ENCODE measurements at regions not wholly inside any gene's neighbourhood (a gene's known extent, or its start where the extent isn't known, plus 50 kb on each side); places are given as distances from the start of the nearest gene placed in this dataset.
"Not testable (repeated sequence)": the region's sequence is repeated elsewhere in the genome, so short reads cannot be mapped to it uniquely, and the experiment has no call there.

- Histone ChIP-seq H3K9me3 (no peaks in the 10 kb centered on the region), H3K4me1 (no peaks in the 10 kb centered on the region), H3K27me3 (no peaks in the 10 kb centered on the region), H3K4me3 (no peak overlapping the region), H3K27ac (no peak overlapping the region), H3K36me3 (no peaks in the 10 kb centered on the region), H3K9ac (ENCODE audit: low read depth in 2 of 2, low read length in 2 of 2) (no peak overlapping the region)
- no peak for TF ChIP-seq CTCF (IDR thresholded peaks at IDR 0.05)
- intact Hi-C loops (cut with DNase I), result no loop called here
- DNase-seq, result no peak
These were observed 560.2 kb upstream of the SPRY2 start for GRCh38 chr13:80901111-80901510.

GRCh38 chr13:80900561-80900960, 559.6 kb upstream of the SPRY2 start:
- intact Hi-C loops (cut with DNase I), result no loop called here
- no peak for DNase-seq
- no peaks in the 10 kb centered on the region for H3K4me1 ChIP-seq
- H3K36me3 ChIP-seq, result no peaks in the 10 kb centered on the region
- H3K27ac ChIP-seq, result no peak overlapping the region
- H3K27me3 ChIP-seq, result no peaks in the 10 kb centered on the region
- no peaks in the 10 kb centered on the region for H3K9me3 ChIP-seq
- no peak overlapping the region for H3K9ac ChIP-seq (ENCODE audit: low read depth in 2 of 2, low read length in 2 of 2)
- TF ChIP-seq CTCF (IDR thresholded peaks at IDR 0.05), result no peak
- H3K4me3 ChIP-seq, result no peak overlapping the region

GRCh38 chr13:80897641-80898040, 556.7 kb upstream of the SPRY2 start:
- H3K36me3 ChIP-seq; H3K4me1 ChIP-seq; intact Hi-C loops (cut with DNase I); H3K27me3 ChIP-seq; H3K27ac ChIP-seq; H3K4me3 ChIP-seq; H3K9ac ChIP-seq (ENCODE audit: low read depth in 2 of 2, low read length in 2 of 2); DNase-seq; H3K9me3 ChIP-seq: not testable (repeated sequence)

GRCh38 chr13:80894917-80895316, 554.0 kb upstream of the SPRY2 start:
- Histone ChIP-seq H3K36me3 (no peaks in the 10 kb centered on the region), H3K4me1 (no peaks in the 10 kb centered on the region), H3K9ac (ENCODE audit: low read depth in 2 of 2, low read length in 2 of 2) (no peak overlapping the region), H3K27ac (no peak overlapping the region), H3K9me3 (no peaks in the 10 kb centered on the region), H3K27me3 (no peaks in the 10 kb centered on the region), H3K4me3 (no peak overlapping the region)
- intact Hi-C loops (cut with DNase I), result no loop called here
- DNase-seq, result no peak
- no peak for TF ChIP-seq CTCF (IDR thresholded peaks at IDR 0.05)

- Histone ChIP-seq H3K4me3 (no peak overlapping the region), H3K27ac (no peak overlapping the region), H3K36me3 (no peaks in the 10 kb centered on the region), H3K4me1 (no peaks in the 10 kb centered on the region), H3K9ac (ENCODE audit: low read depth in 2 of 2, low read length in 2 of 2) (no peak overlapping the region), H3K27me3 (no peaks in the 10 kb centered on the region), H3K9me3 (no peaks in the 10 kb centered on the region)
- intact Hi-C loops (cut with DNase I), result no loop called here
- DNase-seq, result no peak
- no peak for TF ChIP-seq CTCF (IDR thresholded peaks at IDR 0.05)
These were observed 548.9 kb upstream of the SPRY2 start for GRCh38 chr13:80889829-80890228.

- DNase-seq, result no peak
- H3K27me3 ChIP-seq, result no peaks in the 10 kb centered on the region
These were observed 547.5 kb upstream of the SPRY2 start for GRCh38 chr13:80888390-80888789.

More at GRCh38 chr13:80888390-80888789, 547.5 kb upstream of the SPRY2 start:
- Histone ChIP-seq H3K9me3 (no peaks in the 10 kb centered on the region), H3K4me3 (no peak overlapping the region), H3K27ac (no peak overlapping the region), H3K36me3 (no peaks in the 10 kb centered on the region), H3K4me1 (no peaks in the 10 kb centered on the region), H3K9ac (ENCODE audit: low read depth in 2 of 2, low read length in 2 of 2) (no peak overlapping the region)
- intact Hi-C loops (cut with DNase I), result no loop called here
- no peak for TF ChIP-seq CTCF (IDR thresholded peaks at IDR 0.05)

All from colonic mucosa (tissue), 4 donors.